ENCODE measurements at regions not wholly inside any gene's neighbourhood (a gene's known extent, or its start where the extent isn't known, plus 50 kb on each side); places are given as distances from the start of the nearest gene placed in this dataset.

DNA sequence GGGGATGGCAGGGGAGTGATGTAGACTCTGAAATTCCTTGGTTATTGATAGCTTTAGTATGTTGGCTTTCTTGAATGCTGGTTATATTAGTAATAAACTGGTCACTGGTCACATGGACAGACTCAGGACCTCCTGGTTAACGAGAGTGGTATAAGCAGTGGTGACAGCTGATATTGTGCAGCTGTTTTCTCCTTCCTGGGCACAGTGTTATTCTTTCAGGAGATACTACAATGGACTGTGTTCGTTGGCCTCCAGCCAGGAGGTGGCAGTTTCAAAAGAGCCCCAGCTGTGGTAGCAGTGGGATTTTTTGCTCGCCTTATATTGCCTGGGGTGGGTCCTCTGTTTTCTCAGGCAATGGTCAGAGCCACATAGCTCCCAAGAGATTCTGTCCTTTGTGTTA lies 181.6 kb upstream of the RBMS3 start:
- DNase-seq (ENCODE audit: low read depth in 4 of 4, low spot score in 1 of 4) = no peak

GRCh38 chr3:29099775-29100174 lies 181.1 kb upstream of the RBMS3 start:
- no peak for DNase-seq (ENCODE audit: low read depth in 4 of 4, low spot score in 1 of 4)

- no peak for DNase-seq (ENCODE audit: low read depth in 4 of 4, low spot score in 1 of 4)
These were observed 180.6 kb upstream of the RBMS3 start for GRCh38 chr3:29100292-29100691.

DNA sequence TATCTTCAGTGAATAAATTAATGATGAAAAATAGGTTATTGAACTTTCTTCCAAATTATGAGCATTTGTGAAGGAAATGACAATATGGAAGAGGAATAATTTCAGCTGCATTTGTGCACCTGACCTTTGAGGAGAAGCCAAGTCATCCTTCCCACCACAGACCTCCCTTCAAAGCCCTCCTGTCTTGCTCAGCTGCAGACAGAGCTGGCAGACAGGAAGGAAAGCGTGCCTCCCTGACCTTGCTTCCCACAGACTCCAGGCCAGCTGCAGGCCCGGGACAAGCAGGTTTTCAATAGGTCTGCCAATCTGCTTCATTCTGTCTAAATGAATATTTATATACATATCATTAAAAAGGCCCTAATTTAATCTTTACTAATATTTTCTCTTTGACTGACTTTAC lies 152.9 kb upstream of the RBMS3 start:
- DNase-seq (ENCODE audit: low read depth in 4 of 4, low spot score in 1 of 4) = no peak

- DNase-seq (ENCODE audit: low read depth in 4 of 4, low spot score in 1 of 4) = peak in 1 of 4 experiments; percentile 7
These were observed 143.3 kb upstream of the RBMS3 start for GRCh38 chr3:29137601-29138000.

DNA sequence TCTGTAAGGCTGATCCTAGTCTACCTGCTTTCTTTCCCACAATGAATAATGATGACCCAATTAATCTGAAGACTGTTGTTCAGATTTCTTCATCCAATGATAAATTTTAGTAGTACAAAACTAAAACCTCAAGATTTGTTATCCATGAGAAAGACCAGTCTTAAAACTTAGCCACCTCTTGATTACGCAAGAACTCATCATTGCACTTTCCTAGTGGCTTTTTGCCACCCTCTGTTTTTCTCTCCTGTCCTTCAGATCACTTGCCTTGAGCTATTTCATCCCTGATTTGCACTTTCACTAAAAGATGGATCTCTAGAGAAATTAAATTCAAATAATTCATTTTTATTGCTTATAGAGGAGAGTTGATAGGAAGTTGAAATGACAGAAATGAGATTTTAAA lies 142.7 kb upstream of the RBMS3 start:
- DNase-seq (ENCODE audit: low read depth in 4 of 4, low spot score in 1 of 4) = no peak

DNA sequence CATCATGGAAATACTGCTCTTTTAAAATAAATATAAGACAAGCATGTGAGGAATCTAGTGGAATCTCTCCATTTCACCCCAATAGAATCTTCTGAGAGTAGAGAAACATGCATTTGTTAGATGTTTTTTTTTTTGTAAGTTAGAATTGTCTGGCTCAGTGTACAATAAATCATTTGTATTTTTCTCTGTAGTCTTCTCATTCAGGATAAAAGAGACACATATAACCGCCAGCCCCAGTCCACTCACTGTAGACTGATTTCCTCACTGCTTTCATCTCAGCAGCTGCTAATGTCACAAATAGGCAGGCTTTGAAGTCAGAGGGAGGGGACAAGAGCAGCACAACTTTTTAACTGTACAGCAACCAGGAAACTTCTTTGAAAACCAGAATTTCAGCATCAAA lies 140.2 kb upstream of the RBMS3 start:
- no peak for DNase-seq (ENCODE audit: low read depth in 4 of 4, low spot score in 1 of 4)

DNA sequence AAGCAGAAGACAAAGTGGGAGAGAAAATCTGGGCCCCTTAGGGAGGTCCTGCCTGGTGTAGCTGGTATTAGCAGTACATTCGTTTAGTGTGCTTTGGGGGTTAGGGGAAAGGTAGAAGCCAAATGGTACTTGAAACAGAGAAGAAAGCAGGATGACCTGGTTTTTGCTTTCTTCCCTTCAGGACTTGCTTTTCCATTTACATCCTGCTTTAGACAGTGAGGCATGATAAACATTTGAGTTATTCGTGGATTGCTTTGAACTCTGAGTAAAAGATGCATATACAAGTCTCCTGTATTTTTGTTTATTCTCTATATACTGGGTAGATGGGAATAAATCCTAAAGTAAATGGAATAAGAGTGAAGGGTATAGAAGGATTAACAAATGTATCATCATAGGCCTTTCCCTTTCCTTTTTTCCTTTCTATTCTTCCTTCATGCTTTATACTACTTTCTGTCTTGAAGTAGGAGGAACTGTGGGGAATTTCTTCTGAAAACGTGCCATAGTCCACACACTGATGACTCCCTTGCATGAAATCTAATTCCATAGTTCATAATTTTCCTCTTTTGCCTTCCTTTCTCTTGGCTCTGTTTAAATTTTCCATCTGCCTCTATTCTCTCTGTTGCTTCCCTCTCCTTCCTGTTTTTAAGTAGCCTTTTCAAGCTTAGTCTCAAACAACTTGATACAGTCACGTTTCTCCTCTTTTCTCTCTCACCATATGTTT lies 139.5 kb upstream of the RBMS3 start:
- no peak for DNase-seq (ENCODE audit: low read depth in 4 of 4, low spot score in 1 of 4)

DNA sequence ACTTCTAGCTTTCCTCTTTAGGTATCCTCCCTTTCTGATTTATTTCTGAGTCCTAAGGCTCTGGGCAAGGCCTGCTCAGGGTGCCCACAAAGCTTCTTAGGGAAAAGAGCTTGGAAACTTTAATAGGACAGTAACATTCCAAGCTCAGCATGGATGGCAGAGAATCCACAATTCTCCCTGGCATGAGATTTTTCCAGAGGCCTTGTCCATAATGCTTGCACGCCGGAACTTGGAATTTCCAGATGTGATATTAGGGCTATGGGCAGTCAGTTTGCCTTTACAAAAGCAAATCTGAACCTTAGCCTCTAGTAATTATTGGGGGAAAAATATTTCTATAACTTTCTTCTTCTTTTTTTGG lies 139.0 kb upstream of the RBMS3 start:
- no peak for DNase-seq (ENCODE audit: low read depth in 4 of 4, low spot score in 1 of 4)

DNA sequence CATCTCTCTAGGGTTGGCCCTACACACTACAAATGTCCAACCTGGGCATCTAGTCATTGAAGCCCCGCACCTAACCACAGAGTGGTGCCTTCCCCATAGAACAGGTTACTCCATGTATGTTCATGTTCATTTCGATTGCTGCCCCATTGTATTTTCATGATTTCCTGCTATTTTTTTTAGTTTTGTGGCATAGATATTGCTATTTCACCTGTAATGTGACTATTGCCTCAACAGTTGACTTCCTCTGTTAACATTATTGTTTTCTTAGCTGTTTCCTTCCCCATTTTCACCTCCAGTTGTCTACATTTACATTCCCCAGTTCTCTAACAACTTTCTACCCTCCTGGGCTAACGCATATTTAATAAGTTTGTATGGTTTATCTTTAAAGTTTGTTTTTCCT lies 137.7 kb upstream of the RBMS3 start:
- DNase-seq (ENCODE audit: low read depth in 4 of 4, low spot score in 1 of 4) = no peak

DNA sequence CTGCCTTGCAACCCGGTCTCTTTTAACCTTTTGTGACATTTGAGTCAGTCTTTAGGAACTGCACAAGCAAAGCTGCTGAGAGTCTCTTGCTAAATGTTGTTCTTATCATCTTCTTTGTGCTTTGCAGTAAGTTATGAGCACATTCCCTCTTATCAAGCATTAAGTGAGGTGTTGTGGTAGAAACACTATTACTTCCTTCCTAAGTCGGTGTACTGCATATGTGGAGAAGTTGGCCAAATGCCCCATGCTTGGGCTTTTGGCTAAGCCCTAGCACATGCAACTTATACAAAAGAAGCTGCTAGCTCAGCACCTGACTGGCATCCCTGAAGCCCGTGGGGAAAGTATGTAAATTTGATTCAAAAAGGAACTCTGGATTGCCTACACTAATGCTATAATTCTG lies 136.5 kb upstream of the RBMS3 start:
- no peak for DNase-seq (ENCODE audit: low read depth in 4 of 4, low spot score in 1 of 4)

GRCh38 chr3:29144807-29145206 lies 136.1 kb upstream of the RBMS3 start:
- no peak for DNase-seq (ENCODE audit: low read depth in 4 of 4, low spot score in 1 of 4)

GRCh38 chr3:29145360-29145759 lies 135.5 kb upstream of the RBMS3 start:
- no peak for DNase-seq (ENCODE audit: low read depth in 4 of 4, low spot score in 1 of 4)

GRCh38 chr3:29152379-29152778 lies 128.5 kb upstream of the RBMS3 start:
- no peak for DNase-seq (ENCODE audit: low read depth in 4 of 4, low spot score in 1 of 4)

- DNase-seq (ENCODE audit: low read depth in 4 of 4, low spot score in 1 of 4) = peak in 1 of 4 experiments; percentile 7
These were observed 127.1 kb upstream of the RBMS3 start for GRCh38 chr3:29153811-29154210.

GRCh38 chr3:29156086-29156715 lies 124.7 kb upstream of the RBMS3 start:
- no peak for DNase-seq (ENCODE audit: low read depth in 4 of 4, low spot score in 1 of 4)

DNA sequence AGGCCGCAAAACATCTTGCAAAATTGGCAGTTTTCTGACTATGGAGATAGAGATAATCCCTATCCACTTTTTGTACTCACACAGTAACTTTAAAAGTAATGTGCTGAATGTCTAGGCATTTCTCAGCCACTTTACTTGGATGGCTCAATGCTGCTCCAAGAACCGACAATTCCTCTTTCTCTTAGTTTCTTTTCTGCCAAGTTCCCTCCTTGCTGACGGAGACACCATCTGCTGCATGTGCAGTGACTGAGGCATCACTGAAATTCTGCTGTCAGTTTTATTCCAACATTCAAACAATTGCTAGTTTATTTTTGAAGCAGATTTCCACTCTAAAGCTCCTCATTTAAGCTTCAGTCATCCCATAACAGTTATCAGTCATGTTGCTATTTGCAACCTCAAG lies 116.0 kb upstream of the RBMS3 start:
- DNase-seq (ENCODE audit: low read depth in 4 of 4, low spot score in 1 of 4) = no peak

GRCh38 chr3:29167180-29167579 lies 113.7 kb upstream of the RBMS3 start:
- DNase-seq (ENCODE audit: low read depth in 4 of 4, low spot score in 1 of 4) = no peak

DNA sequence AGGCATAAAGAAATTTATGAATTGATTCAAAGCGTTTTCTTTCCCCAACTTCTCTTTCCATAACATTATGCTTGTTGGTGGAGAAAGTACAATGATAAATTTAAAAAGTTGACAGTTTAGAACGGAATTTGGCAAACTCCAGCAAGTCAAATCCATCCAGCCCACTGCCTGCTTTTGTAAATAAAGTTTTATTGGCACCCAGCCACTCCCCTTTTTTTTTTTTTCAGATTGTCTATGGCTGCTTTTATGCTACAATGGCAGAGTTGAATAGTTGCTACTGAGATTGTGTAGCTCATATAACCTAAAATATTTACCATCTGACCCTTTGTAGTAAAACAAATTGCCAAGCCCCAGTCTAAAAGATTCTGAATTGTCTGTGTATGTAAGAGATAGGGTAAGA lies 112.8 kb upstream of the RBMS3 start:
- no peak for DNase-seq (ENCODE audit: low read depth in 4 of 4, low spot score in 1 of 4)

DNA sequence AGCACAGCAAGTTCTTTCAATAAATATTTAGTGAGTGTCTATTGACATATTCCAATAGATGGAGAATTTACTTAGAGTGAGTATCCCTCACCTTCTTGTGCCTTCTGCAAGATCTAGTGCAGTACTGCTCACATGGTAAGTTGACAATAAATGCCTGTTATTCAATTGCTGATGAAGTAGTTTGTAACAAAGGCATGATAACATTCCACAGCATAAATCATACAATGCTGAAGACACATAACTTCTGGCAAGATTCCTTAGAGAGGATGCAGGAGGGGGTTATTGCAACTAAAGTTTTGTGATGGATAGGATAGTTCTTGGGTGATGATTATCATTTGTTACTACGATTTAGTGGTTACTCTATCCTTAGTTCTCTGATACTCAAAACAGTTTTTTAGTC lies 112.2 kb upstream of the RBMS3 start:
- DNase-seq (ENCODE audit: low read depth in 4 of 4, low spot score in 1 of 4) = no peak

DNA sequence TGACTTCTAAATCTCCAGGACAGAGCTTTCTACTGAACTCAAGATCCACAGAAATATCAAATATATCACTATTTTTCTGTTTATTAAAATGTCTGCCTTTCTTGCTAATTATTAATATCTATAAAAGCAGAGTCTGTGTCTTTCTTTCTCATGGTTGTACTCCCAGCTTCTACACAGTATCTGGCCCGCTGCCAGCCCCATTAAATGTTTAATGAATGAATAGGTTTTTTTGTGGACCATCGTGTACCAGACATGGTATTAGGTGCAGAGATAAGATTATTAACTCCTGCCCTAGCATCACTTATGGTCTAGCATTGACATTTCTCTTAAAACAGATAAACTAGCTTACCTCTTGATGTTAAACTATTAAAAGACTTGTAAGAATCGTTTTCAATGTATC lies 111.4 kb upstream of the RBMS3 start:
- DNase-seq (ENCODE audit: low read depth in 4 of 4, low spot score in 1 of 4) = no peak

GRCh38 chr3:29171043-29171990 lies 109.6 kb upstream of the RBMS3 start:
- DNase-seq (ENCODE audit: low read depth in 4 of 4, low spot score in 1 of 4) = no peak

All from stimulated activated CD4-positive, alpha-beta T cell treated with anti-CD3 and anti-CD28 coated beads, Interleukin-1b, Interleukin-23, amount 100 ng/mL, for 24 hours (primary cell).